Endodermal cell (in vitro differentiated cells): ENCODE measurements at regions not wholly inside any gene's neighbourhood (a gene's known extent, or its start where the extent isn't known, plus 50 kb on each side); places are given as distances from the start of the nearest gene placed in this dataset.

ENCODE experiments used
- DNase-seq: peaks from one replicate; pipeline ENCODE4 v3.0.0-alpha.2; 2017
- H3K27ac ChIP-seq: 2 replicates; pipeline ENCODE4 v1.5.1; 2013; ENCODE audit warnings: mild to moderate bottlenecking, low read depth, low read length, moderate library complexity
- H3K27me3 ChIP-seq: 2 replicates; pipeline ENCODE4 v1.6.1; 2013; ENCODE audit warnings: mild to moderate bottlenecking, low read length, moderate library complexity; ENCODE audit not compliant: insufficient read depth, control insufficient read depth, poor library complexity, severe bottlenecking
- H3K36me3 ChIP-seq: 2 replicates; pipeline ENCODE4 v1.7.0; 2013; ENCODE audit warnings: mild to moderate bottlenecking, low read length, moderate library complexity; ENCODE audit not compliant: control insufficient read depth, insufficient read depth
- H3K4me1 ChIP-seq: one replicate; pipeline ENCODE4 v1.7.0; 2013; ENCODE audit warnings: low read length; ENCODE audit not compliant: control insufficient read depth, insufficient read depth
- H3K4me3 ChIP-seq: 2 replicates; pipeline ENCODE4 v1.5.1; 2013; ENCODE audit warnings: mild to moderate bottlenecking, low read length, moderate library complexity
- H3K9ac ChIP-seq: 2 replicates; pipeline ENCODE4 v1.6.1; 2013; ENCODE audit warnings: mild to moderate bottlenecking, low read length, moderate library complexity; ENCODE audit not compliant: poor library complexity, severe bottlenecking; ENCODE audit errors: extremely low read depth
- H3K9me3 ChIP-seq: 2 replicates; pipeline ENCODE4 v1.6.1; 2013; ENCODE audit warnings: mild to moderate bottlenecking, low read length, moderate library complexity; ENCODE audit not compliant: control insufficient read depth
- H3K27ac Mint-ChIP-seq: 2 replicates; pipeline ENCODE4 v1.8.0; 2020; ENCODE audit warnings: mixed read lengths
- H3K27me3 Mint-ChIP-seq: 2 replicates; pipeline ENCODE4 v1.8.0; 2021; ENCODE audit warnings: mild to moderate bottlenecking, mixed read lengths; ENCODE audit not compliant: insufficient read depth
- H3K36me3 Mint-ChIP-seq: 2 replicates; pipeline ENCODE4 v1.8.0; 2020; ENCODE audit warnings: low read depth, mixed read lengths
- H3K4me1 Mint-ChIP-seq: 2 replicates; pipeline ENCODE4 v1.8.0; 2020; ENCODE audit warnings: mixed read lengths
- H3K4me3 Mint-ChIP-seq: 2 replicates; pipeline ENCODE4 v1.8.0; 2020; ENCODE audit warnings: mild to moderate bottlenecking, moderate library complexity, mixed read lengths
- H3K9me3 Mint-ChIP-seq: 2 replicates; pipeline ENCODE4 v1.8.0; 2020; ENCODE audit warnings: mild to moderate bottlenecking, mixed read lengths
- WGBS, 2 experiments: methylation state at CpG; one replicate each; pipeline versions ENCODE4 v1.1.5 to v1.1.7; 2013; ENCODE audit warnings: missing lambda C conversion rate in 2 of 2, mixed read lengths in 1 of 2; ENCODE audit not compliant: insufficient coverage in 1 of 2, insufficient read length in 1 of 2; 5-methylcytosine and 5-hydroxymethylcytosine counted together
- TF ChIP-seq, protein P1 (sequence below): fragments of 200-600 bp; sonication (generic); conservative IDR thresholded peaks from 2 replicates; pipeline ENCODE4 v1.5.0; 2021; ENCODE audit warnings: antibody characterized with exemption, mild to moderate bottlenecking

DNA sequence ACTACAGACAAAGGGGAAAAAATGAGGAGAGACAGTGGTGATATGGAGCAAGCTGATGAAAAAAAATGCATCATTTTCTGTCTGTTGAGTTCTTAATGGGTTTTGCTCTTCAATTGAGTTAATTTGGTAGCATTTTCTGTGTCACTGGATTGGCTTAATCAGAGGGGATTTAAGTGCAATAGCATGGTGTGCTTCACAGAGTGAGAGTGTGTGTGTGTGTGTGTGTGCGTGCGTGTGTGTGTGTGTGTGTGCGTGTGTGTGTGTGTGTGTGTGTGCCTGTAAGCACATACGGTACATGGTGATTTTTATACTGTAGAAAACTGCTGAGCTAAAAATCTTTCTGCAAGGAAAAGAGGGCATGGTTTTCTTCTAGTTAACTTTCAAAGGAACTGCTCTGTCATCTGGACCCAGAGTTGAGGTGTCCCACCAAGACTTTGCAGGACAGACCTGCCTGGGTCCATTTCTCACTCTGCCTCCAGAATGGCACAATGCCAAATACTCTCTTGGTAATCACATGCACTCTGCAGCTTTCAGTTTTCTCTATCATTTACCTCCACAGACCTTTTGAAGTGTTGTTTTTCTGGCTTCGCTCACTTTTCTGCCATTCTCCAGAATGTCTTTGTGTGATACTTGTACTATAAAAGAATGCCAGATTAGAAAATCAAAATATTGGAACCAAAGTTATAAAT lies 952.6 kb upstream of the SOX9 start:
- Histone ChIP-seq H3K4me1 (no peaks in the 10 kb centered on the region), H3K4me3 (no peak overlapping the region), H3K9ac (no peak overlapping the region), H3K27ac (no peak overlapping the region), H3K9me3 (no peaks in the 10 kb centered on the region), H3K27me3 (no peaks in the 10 kb centered on the region), H3K36me3 (no peaks in the 10 kb centered on the region)
- Mint-ChIP-seq H3K4me1 (no peaks in the 10 kb centered on the region), H3K4me3 (no peak overlapping the region), H3K9me3 (no peaks in the 10 kb centered on the region), H3K27me3 (peaks cover 1% of the 10 kb centered on the region), H3K36me3 (no peaks in the 10 kb centered on the region), H3K27ac (no peak overlapping the region)
- DNase-seq: no peak
- WGBS, 2 experiments: 47% methylated on average over 4 of the region's 5 CpGs; no CpG with 5 or more reads in 1 of the 2 experiments
- TF ChIP-seq, protein P1, sequence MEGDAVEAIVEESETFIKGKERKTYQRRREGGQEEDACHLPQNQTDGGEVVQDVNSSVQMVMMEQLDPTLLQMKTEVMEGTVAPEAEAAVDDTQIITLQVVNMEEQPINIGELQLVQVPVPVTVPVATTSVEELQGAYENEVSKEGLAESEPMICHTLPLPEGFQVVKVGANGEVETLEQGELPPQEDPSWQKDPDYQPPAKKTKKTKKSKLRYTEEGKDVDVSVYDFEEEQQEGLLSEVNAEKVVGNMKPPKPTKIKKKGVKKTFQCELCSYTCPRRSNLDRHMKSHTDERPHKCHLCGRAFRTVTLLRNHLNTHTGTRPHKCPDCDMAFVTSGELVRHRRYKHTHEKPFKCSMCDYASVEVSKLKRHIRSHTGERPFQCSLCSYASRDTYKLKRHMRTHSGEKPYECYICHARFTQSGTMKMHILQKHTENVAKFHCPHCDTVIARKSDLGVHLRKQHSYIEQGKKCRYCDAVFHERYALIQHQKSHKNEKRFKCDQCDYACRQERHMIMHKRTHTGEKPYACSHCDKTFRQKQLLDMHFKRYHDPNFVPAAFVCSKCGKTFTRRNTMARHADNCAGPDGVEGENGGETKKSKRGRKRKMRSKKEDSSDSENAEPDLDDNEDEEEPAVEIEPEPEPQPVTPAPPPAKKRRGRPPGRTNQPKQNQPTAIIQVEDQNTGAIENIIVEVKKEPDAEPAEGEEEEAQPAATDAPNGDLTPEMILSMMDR: no peak

GRCh38 chr17:71170070-71170469 lies 950.8 kb upstream of the SOX9 start:
- Mint-ChIP-seq H3K4me3 (no peak overlapping the region), H3K27ac (no peak overlapping the region), H3K4me1 (no peaks in the 10 kb centered on the region), H3K27me3 (no peaks in the 10 kb centered on the region), H3K9me3 (no peaks in the 10 kb centered on the region), H3K36me3 (no peaks in the 10 kb centered on the region)
- TF ChIP-seq, protein P1: no peak
- Histone ChIP-seq H3K4me3 (no peak overlapping the region), H3K9ac (no peak overlapping the region), H3K27ac (no peak overlapping the region), H3K4me1 (no peaks in the 10 kb centered on the region), H3K27me3 (no peaks in the 10 kb centered on the region), H3K36me3 (no peaks in the 10 kb centered on the region), H3K9me3 (no peaks in the 10 kb centered on the region)
- DNase-seq: no peak

DNA sequence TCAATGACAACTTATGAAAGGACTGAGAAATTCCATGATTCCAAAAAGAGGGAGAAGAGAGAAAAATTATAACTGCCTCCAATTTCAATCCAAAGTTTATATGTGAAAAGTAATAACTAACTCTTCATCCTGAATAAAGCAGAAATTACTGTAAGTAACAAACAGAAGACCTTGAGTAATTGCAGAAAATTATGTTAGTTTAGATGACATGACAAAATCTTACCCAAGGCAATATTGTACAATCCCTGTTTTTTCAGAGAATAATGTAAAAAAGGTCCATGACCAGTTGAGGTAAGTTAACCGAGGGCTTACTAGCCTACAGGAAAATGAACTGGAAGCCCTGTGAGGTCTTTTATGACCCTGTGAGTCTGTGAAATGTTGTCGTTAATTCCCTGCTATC lies 949.5 kb upstream of the SOX9 start:
- TF ChIP-seq, protein P1: no peak
- 60 to 84% methylated on average over 1 to 2 of the region's 2 CpGs for WGBS, 2 experiments
- Histone ChIP-seq H3K36me3 (no peaks in the 10 kb centered on the region), H3K4me3 (no peak overlapping the region), H3K9me3 (no peaks in the 10 kb centered on the region), H3K27me3 (no peaks in the 10 kb centered on the region), H3K9ac (no peak overlapping the region), H3K4me1 (no peaks in the 10 kb centered on the region), H3K27ac (no peak overlapping the region)
- Mint-ChIP-seq H3K27ac (no peak overlapping the region), H3K4me3 (no peak overlapping the region), H3K4me1 (no peaks in the 10 kb centered on the region), H3K9me3 (no peaks in the 10 kb centered on the region), H3K36me3 (no peaks in the 10 kb centered on the region), H3K27me3 (no peaks in the 10 kb centered on the region)
- DNase-seq: no peak
